GM19395 (cell line): ENCODE measurements at regions not wholly inside any gene's neighbourhood (a gene's known extent, or its start where the extent isn't known, plus 50 kb on each side); places are given as distances from the start of the nearest gene placed in this dataset.
A peak's percentile ranks its signal among the peaks of the same experiment; 100 is the strongest.
"Not testable (repeated sequence)": the region's sequence is repeated elsewhere in the genome, so short reads cannot be mapped to it uniquely, and the experiment has no call there.

Source experiments
- ATAC-seq: cut with Tn5 transposase; IDR thresholded peaks from one replicate; pipeline ENCODE4 v1.9.1; 2021; ENCODE audit warnings: mild to moderate bottlenecking, moderate library complexity; ENCODE audit not compliant: unreplicated experiment

DNA sequence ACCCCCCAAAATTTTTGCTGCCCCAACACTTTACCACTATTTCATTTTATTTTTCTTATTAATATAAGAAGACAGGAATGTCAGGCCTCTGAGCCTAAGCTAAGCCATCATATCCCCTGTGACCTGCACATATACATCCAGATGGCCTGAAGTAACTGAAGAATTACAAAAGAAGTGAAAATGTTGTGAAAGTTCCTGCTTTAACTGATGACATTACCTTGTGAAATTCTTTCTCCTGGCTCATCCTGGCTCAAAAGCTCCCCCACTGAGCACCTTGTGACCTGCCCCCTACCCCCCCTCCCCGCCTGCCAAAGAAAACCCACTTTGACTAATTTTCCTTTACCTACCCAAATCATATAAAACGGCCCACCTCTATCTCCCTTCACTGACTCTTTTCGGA lies 200.3 kb upstream of the FKBP1C start:
- ATAC-seq = not testable (repeated sequence)

GRCh38 chr6:63014290-63014689 lies 197.0 kb upstream of the FKBP1C start:
- no peak for ATAC-seq

DNA sequence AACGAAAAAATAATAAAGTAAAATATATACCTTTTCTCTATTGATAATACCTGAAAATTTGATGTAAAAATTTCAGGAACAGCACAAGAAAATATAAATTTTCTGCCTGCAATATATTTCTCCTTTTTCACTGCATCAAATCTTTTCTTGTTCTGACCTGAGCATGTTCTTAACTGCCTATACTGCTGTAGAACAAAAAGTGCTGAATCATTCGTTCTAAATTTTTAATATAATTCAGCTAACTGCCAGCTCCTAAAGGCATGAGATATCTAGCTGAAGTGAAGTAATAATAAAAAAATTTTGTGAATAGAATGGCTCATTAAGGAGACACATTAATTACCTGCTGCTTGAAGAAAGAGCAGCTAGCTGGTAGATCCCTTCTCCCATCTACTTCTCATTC lies 188.6 kb upstream of the FKBP1C start:
- ATAC-seq = no peak

DNA sequence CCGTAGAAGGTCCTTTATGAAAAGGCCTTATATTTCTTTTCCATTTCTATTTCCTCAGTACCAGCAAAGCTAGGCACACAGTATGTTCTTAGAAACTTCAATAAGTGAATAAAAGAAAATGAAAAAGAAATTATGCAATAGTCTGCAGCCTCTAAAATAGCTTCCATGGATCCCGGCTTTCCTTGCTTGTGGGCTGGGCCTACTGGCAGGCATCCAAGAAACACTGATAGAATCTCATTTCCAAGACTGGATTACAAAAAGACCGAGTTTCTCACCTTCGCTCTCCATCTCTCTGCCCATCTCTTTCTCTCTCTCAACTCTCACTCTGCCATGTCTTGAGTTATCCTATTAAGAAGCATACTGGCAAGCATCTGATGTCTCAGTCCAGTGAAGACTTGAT lies 187.5 kb upstream of the FKBP1C start:
- no peak for ATAC-seq

GRCh38 chr6:63049216-63049615 lies 162.1 kb upstream of the FKBP1C start:
- ATAC-seq = no peak

- not testable (repeated sequence) for ATAC-seq
Measured at GRCh38 chr6:63053206-63053605, 158.1 kb upstream of the FKBP1C start.

DNA sequence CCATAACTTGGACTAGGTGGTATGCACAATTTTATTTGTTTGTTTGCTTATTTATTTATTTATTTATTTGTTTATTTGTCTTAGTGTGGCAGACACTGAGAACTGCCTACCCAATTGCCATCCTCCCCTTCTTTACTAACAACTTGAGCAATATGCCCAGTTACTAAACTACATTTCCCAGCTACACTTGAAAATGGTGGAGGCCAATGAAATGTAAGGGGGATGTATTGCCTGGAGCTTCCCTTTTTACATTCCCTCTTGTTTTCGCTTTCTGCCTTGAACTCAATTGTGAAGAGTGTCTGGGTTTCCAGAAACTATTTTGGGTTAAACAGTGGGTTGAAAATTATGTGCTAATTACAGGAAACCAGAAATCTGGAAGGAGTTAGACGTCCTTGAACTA lies 152.7 kb upstream of the FKBP1C start:
- ATAC-seq = no peak

DNA sequence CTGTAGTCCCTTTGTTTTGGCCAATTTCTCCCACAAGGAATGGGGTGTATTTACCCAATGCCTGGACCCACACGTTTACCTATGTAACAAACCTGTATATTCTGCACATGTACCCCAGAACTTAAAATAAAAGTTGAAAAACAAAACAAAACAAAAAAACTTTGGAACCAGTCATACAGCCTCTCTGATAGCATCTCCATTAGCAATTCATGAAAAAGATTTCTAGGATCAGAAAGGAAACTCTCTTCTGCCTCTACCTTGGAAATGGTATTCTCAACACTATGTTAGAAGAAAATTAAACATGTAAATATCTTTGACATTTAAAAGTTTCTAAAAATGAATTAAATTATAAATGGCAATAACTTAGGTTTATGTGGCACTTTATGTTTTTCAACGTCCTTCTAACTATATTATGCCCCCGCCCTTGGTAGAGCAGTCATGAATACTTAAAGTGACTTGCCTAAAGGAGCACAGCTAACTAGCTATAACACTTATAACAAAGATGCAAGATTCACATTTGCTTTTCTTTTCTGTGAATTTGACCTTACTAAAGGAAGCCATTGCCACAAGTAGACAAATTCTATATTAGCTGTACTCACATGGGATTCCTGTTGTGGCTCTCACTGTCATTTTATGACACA lies 147.5 kb upstream of the FKBP1C start:
- ATAC-seq = no peak

DNA sequence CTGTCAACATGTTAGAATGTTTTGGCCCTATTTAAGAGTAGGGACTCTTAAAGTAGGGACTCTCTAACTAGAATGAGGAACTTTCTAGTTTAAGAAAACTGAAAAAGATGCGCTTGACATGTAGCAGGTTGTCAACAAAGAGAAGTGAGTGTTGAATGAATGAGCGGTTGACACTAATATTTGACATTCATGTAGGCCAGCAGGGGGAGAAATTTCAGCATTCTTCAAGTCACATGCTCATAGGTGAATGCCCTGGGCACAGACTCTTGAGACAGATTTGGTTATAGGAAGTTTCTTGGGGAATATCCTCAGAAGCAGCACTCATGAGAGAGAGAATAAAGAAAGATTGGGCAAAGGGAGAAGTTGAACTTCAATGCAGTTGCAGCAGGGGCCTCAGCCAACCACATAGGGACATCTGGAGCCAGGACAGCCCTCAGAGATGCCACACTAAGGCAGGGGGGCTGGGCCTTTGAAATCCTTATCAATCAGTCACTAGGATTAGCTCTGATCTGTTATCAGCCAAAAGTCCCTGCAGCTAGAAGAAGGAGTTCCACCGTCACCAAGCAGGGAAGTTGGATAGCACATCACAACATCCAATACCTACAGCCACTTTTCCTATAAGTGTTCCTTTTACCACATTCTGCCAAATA lies 145.1 kb upstream of the FKBP1C start:
- peak; percentile 80 for ATAC-seq

DNA sequence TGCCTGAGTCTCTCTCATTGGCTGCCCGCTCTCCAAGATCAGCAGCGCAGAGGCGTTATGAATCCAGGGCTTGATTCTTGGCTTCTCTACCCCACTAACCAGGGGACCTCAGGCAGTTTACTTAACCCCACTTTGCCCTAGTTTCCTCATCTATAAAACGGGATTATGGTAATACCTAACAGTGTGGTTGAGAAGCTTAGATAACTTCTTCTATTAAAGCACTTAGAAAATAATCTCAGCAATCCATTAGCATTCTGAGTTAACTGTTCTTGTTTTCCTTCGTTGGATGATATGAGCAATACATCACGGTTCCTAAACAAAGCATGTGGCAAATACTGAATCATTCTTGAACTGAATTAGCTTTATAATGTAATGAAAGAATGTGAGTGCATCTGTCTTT lies 116.3 kb upstream of the FKBP1C start:
- no peak for ATAC-seq

- peak; percentile 62 for ATAC-seq
Measured at GRCh38 chr6:63097222-63097621, 114.0 kb upstream of the FKBP1C start.

DNA sequence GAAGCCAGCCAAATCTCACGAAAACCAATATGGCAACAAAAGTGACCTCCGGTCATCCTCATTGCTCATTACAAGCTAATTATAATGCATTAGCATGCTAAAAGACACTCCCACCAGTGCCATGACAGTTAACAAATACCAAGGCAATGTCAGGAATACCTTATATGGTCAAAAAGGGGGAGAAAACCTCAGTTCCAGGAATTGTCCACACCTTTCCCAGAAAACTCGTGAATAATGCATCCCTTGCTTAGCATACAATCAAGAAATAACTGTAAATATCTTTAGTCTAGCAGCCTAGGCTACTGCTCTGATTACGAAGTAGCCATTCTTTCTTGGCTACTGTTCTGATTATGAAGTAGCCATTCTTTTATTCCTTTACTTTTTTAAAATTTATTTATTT lies 112.5 kb upstream of the FKBP1C start:
- no peak for ATAC-seq

GRCh38 chr6:63099772-63100459 lies 111.4 kb upstream of the FKBP1C start:
- no peak for ATAC-seq

DNA sequence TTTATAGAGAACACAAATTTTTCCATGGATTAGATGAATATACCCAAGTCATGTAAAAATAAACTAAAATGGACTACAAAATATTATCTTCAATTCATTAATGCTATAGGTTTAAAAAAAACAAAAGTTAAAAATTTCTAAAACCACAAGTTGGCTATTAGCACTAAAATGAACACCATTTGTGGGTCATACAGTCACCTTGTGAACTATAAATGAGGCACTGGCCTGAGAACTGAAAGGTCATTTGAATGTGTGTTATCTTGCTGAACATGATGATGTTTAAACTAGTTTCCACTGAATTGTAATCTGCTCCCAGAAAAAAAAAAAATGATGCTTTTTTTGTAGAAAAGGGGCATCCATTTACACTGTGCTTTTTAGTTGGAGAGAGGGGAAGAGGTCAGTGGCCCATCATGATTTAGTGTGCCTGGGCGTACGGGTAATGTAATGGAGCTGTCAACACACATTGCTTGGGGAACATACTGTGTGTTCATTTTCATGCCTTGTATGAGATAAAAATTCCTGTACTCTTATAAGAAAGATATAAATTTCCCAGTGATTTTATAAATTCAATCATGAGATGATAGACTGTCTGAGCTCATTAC lies 96.6 kb upstream of the FKBP1C start:
- ATAC-seq = peak; percentile 79

DNA sequence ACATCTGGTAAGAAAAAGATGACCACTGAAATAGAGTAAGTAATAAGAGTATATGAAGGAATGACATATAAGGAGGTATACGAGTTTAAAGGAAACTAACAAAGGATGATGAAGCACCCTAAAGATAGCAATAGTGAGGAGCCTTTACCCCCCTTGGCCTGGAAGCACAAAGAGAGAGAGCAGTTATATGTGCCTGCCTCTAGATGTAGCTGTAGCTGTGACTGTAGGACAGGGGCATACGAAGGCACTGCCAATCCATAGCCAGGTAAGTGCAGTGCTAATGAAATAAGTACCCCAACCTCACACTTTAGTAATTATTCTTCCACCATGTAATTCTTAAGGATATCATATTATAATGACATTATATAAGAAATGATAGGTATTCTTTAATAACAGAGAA lies 90.1 kb upstream of the FKBP1C start:
- no peak for ATAC-seq

DNA sequence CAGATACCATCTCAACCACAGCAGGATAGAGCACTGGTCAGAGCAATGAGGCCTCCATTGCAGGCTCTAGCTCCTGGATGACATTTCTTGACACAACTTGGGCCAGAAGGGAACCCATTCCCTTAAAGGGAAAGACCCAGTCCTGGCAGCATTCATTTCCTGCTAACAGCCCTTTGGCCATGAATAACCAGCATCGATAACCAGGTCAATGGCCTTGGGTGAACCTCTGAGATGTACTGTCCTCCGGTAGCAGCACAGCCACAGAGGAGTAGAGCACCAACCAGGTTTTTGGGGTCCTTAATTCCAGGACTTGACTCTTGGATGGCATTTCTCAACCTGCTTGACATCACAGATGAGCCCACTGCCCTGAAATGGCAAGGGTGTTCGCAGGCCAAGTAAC lies 71.2 kb upstream of the FKBP1C start:
- no peak for ATAC-seq

DNA sequence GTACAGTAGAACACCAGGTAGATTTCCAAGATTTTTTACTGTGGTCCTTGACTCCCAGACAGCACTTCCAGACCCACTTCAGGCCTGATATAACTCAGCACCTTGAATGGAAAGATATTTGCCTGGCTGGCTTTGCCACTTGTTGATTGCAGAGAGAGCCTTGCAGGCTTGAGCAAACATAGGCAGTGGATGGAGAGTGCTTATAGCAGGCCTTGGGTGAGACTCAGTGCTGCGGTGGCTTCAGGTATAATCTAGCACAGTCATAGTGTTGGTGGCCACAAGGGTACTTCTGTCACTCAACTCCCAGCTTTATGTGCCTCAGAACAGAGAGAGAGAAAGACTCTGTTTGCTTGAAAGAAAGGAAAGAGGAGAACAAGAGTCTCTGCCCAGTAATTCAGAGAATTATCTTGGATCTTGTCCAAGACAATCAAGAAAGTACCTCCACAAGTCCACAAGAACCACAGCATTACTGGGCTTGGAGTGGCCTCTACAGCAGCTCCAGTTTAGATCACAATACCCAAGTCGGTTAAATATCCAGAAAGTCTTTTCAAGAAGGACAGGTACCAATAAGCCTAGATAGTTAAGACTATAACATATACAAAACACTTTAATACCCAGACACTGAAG lies 70.5 kb upstream of the FKBP1C start:
- ATAC-seq = no peak

GRCh38 chr6:63149730-63150129 lies 61.5 kb upstream of the FKBP1C start:
- no peak for ATAC-seq

GRCh38 chr6:63154535-63154934 lies 56.7 kb upstream of the FKBP1C start:
- no peak for ATAC-seq
